Colonic mucosa (tissue), 4 donors: ENCODE measurements at regions not wholly inside any gene's neighbourhood (a gene's known extent, or its start where the extent isn't known, plus 50 kb on each side); places are given as distances from the start of the nearest gene placed in this dataset.

Experiments used
- DNase-seq: peaks from one replicate; pipeline ENCODE4 v3.0.0-alpha.2; 2020
- H3K27ac ChIP-seq: fragments of 200-600 bp; one replicate; pipeline ENCODE4 v1.8.0; 2021
- H3K27me3 ChIP-seq: fragments of 200-600 bp; one replicate; pipeline ENCODE4 v1.8.0; 2021
- H3K36me3 ChIP-seq: fragments of 200-600 bp; one replicate; pipeline ENCODE4 v1.8.0; 2021
- H3K4me1 ChIP-seq: fragments of 200-600 bp; one replicate; pipeline ENCODE4 v1.8.0; 2021; ENCODE audit warnings: mild to moderate bottlenecking
- H3K4me3 ChIP-seq: fragments of 200-600 bp; one replicate; pipeline ENCODE4 v1.8.0; 2021
- H3K9ac ChIP-seq, 2 donors: one replicate each; pipeline ENCODE4 v1.7.0; 2013; ENCODE audit warnings: control low read depth in 2 of 2, low read depth in 2 of 2, low read length in 2 of 2
- H3K9me3 ChIP-seq: fragments of 200-600 bp; one replicate; pipeline ENCODE4 v1.8.0; 2021
- CTCF ChIP-seq: fragments of 200-600 bp; IDR thresholded peaks from one replicate; pipeline ENCODE4 v1.8.0; 2022; ENCODE audit warnings: antibody characterized with exemption, mild to moderate bottlenecking
- intact Hi-C: fragments of 100-400 bp; cut with DNase I; formaldehyde crosslinking; loops from one replicate; pipeline ENCODE4 v1.14.1; 2022
- donor health status: healthy.
- donor health status: DM: no; HTN: no; CAD: no.
- donor health status: DM: no; HTN: no; CAD: no.

GRCh38 chr15:70197945-70198361 is 100.2 kb upstream of the TLE3 start:
- no peaks in the 10 kb centered on the region for H3K9me3 ChIP-seq
- intact Hi-C loops = no loop called here
- no peaks in the 10 kb centered on the region for H3K36me3 ChIP-seq
- no peak overlapping the region for H3K27ac ChIP-seq
- no peak for DNase-seq
- H3K27me3 ChIP-seq = no peaks in the 10 kb centered on the region
- no peak for TF ChIP-seq CTCF
- no peak overlapping the region for H3K4me3 ChIP-seq
- no peaks in the 10 kb centered on the region for H3K4me1 ChIP-seq
- H3K9ac ChIP-seq = no peak overlapping the region

- H3K9me3 ChIP-seq = no peaks in the 10 kb centered on the region
- H3K27ac ChIP-seq = no peak overlapping the region
- intact Hi-C loops = no loop called here
- no peak for DNase-seq
- no peak for TF ChIP-seq CTCF
- H3K27me3 ChIP-seq = no peaks in the 10 kb centered on the region
- H3K9ac ChIP-seq = no peak overlapping the region
- no peaks in the 10 kb centered on the region for H3K4me1 ChIP-seq
- H3K4me3 ChIP-seq = no peak overlapping the region
- no peaks in the 10 kb centered on the region for H3K36me3 ChIP-seq
Measured at GRCh38 chr15:70197318-70197944, 99.7 kb upstream of the TLE3 start.

- no peak for TF ChIP-seq CTCF
- intact Hi-C loops = no loop called here
- no peaks in the 10 kb centered on the region for H3K27me3 ChIP-seq
- no peak overlapping the region for H3K4me3 ChIP-seq
- H3K4me1 ChIP-seq = no peaks in the 10 kb centered on the region
- H3K9ac ChIP-seq = peak overlapping the region in 1 of 2 donors; percentile 41
- H3K27ac ChIP-seq = no peak overlapping the region
- H3K36me3 ChIP-seq = no peaks in the 10 kb centered on the region
- no peak for DNase-seq
- no peaks in the 10 kb centered on the region for H3K9me3 ChIP-seq
Measured at GRCh38 chr15:70196372-70197316, 98.9 kb upstream of the TLE3 start.

GRCh38 chr15:70195587-70196305 is 98.0 kb upstream of the TLE3 start:
- H3K9ac ChIP-seq = no peak overlapping the region
- intact Hi-C loops = no loop called here
- H3K36me3 ChIP-seq = no peaks in the 10 kb centered on the region
- no peaks in the 10 kb centered on the region for H3K9me3 ChIP-seq
- DNase-seq = peak; percentile 41
- H3K4me3 ChIP-seq = no peak overlapping the region
- no peak for TF ChIP-seq CTCF
- H3K4me1 ChIP-seq = no peaks in the 10 kb centered on the region
- H3K27me3 ChIP-seq = no peaks in the 10 kb centered on the region
- H3K27ac ChIP-seq = no peak overlapping the region

- Histone ChIP-seq H3K36me3 (no peaks in the 10 kb centered on the region), H3K9ac (no peak overlapping the region), H3K9me3 (no peaks in the 10 kb centered on the region), H3K4me1 (no peaks in the 10 kb centered on the region), H3K27ac (no peak overlapping the region), H3K27me3 (no peaks in the 10 kb centered on the region), H3K4me3 (no peak overlapping the region)
- no peak for DNase-seq
- intact Hi-C loops = no loop called here
- TF ChIP-seq CTCF = no peak
Measured at GRCh38 chr15:70195171-70195570, 97.5 kb upstream of the TLE3 start.
